ENCODE measurements at regions not wholly inside any gene's neighbourhood (a gene's known extent, or its start where the extent isn't known, plus 50 kb on each side); places are given as distances from the start of the nearest gene placed in this dataset.

DNA sequence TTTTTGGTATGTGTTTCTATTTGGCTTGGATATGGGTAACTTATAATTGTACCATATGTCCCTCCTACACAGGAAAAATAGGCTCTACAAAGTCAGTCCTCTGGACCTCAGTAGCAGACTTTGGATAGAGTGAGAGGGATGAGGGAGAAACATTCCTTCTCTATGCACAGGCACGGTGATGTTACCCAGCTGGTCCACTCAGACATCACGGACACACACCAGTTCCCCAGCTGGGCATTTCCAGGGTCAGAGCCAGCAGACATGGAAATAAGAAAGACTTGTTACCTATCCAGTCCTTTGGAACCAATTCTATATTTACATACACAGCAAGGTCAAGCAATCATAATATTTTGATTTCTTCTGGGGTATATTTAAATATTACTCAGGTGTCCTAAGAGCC lies 433.1 kb upstream of the KCNMB2 start:
- TF ChIP-seq, protein P1, sequence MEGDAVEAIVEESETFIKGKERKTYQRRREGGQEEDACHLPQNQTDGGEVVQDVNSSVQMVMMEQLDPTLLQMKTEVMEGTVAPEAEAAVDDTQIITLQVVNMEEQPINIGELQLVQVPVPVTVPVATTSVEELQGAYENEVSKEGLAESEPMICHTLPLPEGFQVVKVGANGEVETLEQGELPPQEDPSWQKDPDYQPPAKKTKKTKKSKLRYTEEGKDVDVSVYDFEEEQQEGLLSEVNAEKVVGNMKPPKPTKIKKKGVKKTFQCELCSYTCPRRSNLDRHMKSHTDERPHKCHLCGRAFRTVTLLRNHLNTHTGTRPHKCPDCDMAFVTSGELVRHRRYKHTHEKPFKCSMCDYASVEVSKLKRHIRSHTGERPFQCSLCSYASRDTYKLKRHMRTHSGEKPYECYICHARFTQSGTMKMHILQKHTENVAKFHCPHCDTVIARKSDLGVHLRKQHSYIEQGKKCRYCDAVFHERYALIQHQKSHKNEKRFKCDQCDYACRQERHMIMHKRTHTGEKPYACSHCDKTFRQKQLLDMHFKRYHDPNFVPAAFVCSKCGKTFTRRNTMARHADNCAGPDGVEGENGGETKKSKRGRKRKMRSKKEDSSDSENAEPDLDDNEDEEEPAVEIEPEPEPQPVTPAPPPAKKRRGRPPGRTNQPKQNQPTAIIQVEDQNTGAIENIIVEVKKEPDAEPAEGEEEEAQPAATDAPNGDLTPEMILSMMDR (IDR thresholded peaks at IDR 0.05; ENCODE audit: low read depth, low read length, missing input control) = no peak
- TF ChIP-seq, protein P2, sequence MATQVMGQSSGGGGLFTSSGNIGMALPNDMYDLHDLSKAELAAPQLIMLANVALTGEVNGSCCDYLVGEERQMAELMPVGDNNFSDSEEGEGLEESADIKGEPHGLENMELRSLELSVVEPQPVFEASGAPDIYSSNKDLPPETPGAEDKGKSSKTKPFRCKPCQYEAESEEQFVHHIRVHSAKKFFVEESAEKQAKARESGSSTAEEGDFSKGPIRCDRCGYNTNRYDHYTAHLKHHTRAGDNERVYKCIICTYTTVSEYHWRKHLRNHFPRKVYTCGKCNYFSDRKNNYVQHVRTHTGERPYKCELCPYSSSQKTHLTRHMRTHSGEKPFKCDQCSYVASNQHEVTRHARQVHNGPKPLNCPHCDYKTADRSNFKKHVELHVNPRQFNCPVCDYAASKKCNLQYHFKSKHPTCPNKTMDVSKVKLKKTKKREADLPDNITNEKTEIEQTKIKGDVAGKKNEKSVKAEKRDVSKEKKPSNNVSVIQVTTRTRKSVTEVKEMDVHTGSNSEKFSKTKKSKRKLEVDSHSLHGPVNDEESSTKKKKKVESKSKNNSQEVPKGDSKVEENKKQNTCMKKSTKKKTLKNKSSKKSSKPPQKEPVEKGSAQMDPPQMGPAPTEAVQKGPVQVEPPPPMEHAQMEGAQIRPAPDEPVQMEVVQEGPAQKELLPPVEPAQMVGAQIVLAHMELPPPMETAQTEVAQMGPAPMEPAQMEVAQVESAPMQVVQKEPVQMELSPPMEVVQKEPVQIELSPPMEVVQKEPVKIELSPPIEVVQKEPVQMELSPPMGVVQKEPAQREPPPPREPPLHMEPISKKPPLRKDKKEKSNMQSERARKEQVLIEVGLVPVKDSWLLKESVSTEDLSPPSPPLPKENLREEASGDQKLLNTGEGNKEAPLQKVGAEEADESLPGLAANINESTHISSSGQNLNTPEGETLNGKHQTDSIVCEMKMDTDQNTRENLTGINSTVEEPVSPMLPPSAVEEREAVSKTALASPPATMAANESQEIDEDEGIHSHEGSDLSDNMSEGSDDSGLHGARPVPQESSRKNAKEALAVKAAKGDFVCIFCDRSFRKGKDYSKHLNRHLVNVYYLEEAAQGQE (IDR thresholded peaks at IDR 0.05) = no peak
